CD14-positive monocyte (primary cell): ENCODE measurements at regions not wholly inside any gene's neighbourhood (a gene's known extent, or its start where the extent isn't known, plus 50 kb on each side); places are given as distances from the start of the nearest gene placed in this dataset.

Experiments used
- DNase-seq, 3 donors: peaks; one replicate each; pipeline ENCODE4 v3.0.0-alpha.2; 2011 to 2022
- H2AFZ ChIP-seq: 2 replicates; pipeline ENCODE4 v1.6.0; 2012; ENCODE audit warnings: mild to moderate bottlenecking, low read depth, low read length, inconsistent platforms; ENCODE audit not compliant: insufficient read depth, poor library complexity, severe bottlenecking
- H3K27ac ChIP-seq, 2 donors: 1 replicate in 1 of 2; 2 replicates in 1 of 2; pipeline ENCODE4 v1.5.1; 2012 to 2013; ENCODE audit warnings: low read length in 2 of 2, control low read depth in 1 of 2, inconsistent platforms in 1 of 2, low read depth in 1 of 2, mild to moderate bottlenecking in 1 of 2
- H3K27me3 ChIP-seq, 2 donors: one replicate each; pipeline versions ENCODE4 v1.6.0 to v1.6.1; 2011 to 2013; ENCODE audit warnings: low read length in 2 of 2; ENCODE audit not compliant: control insufficient read depth in 2 of 2, insufficient read depth in 2 of 2
- H3K36me3 ChIP-seq, 2 donors: replicated peaks in 1 of 2; 1 replicate in 1 of 2; 2 replicates in 1 of 2; pipeline versions ENCODE4 v1.5.1 to v1.6.1; 2012 to 2013; ENCODE audit warnings: low read length in 2 of 2, control low read depth in 1 of 2, inconsistent platforms in 1 of 2, mild to moderate bottlenecking in 1 of 2; ENCODE audit not compliant: insufficient read depth in 2 of 2, control insufficient read depth in 1 of 2
- H3K4me1 ChIP-seq, 2 donors: 1 replicate in 1 of 2; 2 replicates in 1 of 2; pipeline versions ENCODE4 v1.5.1 to v1.6.1; 2012 to 2013; ENCODE audit warnings: low read length in 2 of 2, control low read depth in 1 of 2, inconsistent platforms in 1 of 2, mild to moderate bottlenecking in 1 of 2, moderate library complexity in 1 of 2; ENCODE audit not compliant: insufficient read depth in 2 of 2, control insufficient read depth in 1 of 2
- H3K4me2 ChIP-seq: replicated peaks from 2 replicates; pipeline ENCODE3; 2012; ENCODE audit warnings: low read length, moderate library complexity, mild to moderate bottlenecking; ENCODE audit not compliant: poor library complexity, severe bottlenecking; ENCODE audit errors: extremely low read depth
- H3K4me3 ChIP-seq, 3 experiments: fragments of 200-600 bp in 1 of 3; sonication (generic) in 1 of 3; replicated peaks in 1 of 3; 1 replicate in 2 of 3; 2 replicates in 1 of 3; pipeline ENCODE4 v1.5.1; 2011 to 2013; ENCODE audit warnings: low read length in 3 of 3, mild to moderate bottlenecking in 3 of 3, control low read depth in 2 of 3, low read depth in 2 of 3, inconsistent platforms in 1 of 3, moderate library complexity in 1 of 3
- H3K79me2 ChIP-seq: 2 replicates; pipeline ENCODE4 v1.6.0; 2012; ENCODE audit warnings: mild to moderate bottlenecking, control low read depth, inconsistent platforms, low read length, moderate library complexity; ENCODE audit not compliant: insufficient read depth
- H3K9ac ChIP-seq: 2 replicates; pipeline ENCODE4 v1.6.0; 2017; ENCODE audit warnings: low read length, mild to moderate bottlenecking; ENCODE audit not compliant: insufficient read depth, poor library complexity, severe bottlenecking
- H3K9me3 ChIP-seq, 2 donors: replicated peaks in 1 of 2; 1 replicate in 1 of 2; 2 replicates in 1 of 2; pipeline versions ENCODE4 v1.5.1 to v1.6.1; 2012 to 2013; ENCODE audit warnings: low read length in 2 of 2, control low read depth in 1 of 2; ENCODE audit not compliant: control insufficient read depth in 1 of 2, insufficient read depth in 1 of 2
- H4K20me1 ChIP-seq: 2 replicates; pipeline ENCODE4 v1.6.0; 2012; ENCODE audit warnings: mild to moderate bottlenecking, low read length, control low read depth, moderate library complexity; ENCODE audit not compliant: insufficient read depth
- H3K27ac Mint-ChIP-seq, 7 donors: one replicate each; pipeline ENCODE4 v1.8.0; 2020; ENCODE audit warnings: mild to moderate bottlenecking in 7 of 7, mixed read lengths in 7 of 7, moderate library complexity in 6 of 7, inconsistent platforms in 2 of 7
- H3K27me3 Mint-ChIP-seq, 3 donors: one replicate each; pipeline ENCODE4 v1.8.0; 2021 to 2022; ENCODE audit warnings: low read depth in 3 of 3, mild to moderate bottlenecking in 3 of 3, mixed read lengths in 3 of 3, moderate library complexity in 3 of 3, inconsistent platforms in 1 of 3
- H3K36me3 Mint-ChIP-seq, 2 donors: one replicate each; pipeline ENCODE4 v1.8.0; 2020; ENCODE audit warnings: mixed read lengths in 2 of 2, inconsistent platforms in 1 of 2, mild to moderate bottlenecking in 1 of 2
- H3K4me1 Mint-ChIP-seq: one replicate; pipeline ENCODE4 v1.8.0; 2020; ENCODE audit warnings: mild to moderate bottlenecking, mixed read lengths
- H3K4me3 Mint-ChIP-seq, 2 donors: one replicate each; pipeline ENCODE4 v1.8.0; 2020; ENCODE audit warnings: mild to moderate bottlenecking in 2 of 2, mixed read lengths in 2 of 2, moderate library complexity in 1 of 2
- H3K9me3 Mint-ChIP-seq, 7 donors: one replicate each; pipeline ENCODE4 v1.8.0; 2020 to 2022; ENCODE audit warnings: mixed read lengths in 7 of 7, mild to moderate bottlenecking in 6 of 7, moderate library complexity in 6 of 7, inconsistent platforms in 2 of 7
- CTCF ChIP-seq: fragments of 200-600 bp; IDR thresholded peaks from one replicate; pipeline ENCODE4 v1.8.0; 2022; ENCODE audit warnings: antibody characterized with exemption, mild to moderate bottlenecking
- WGBS: methylation state at CpG from one replicate; pipeline ENCODE4 v1.1.5; 2013; ENCODE audit warnings: missing lambda C conversion rate; ENCODE audit not compliant: insufficient coverage; 5-methylcytosine and 5-hydroxymethylcytosine counted together
- intact Hi-C, 2 donors: fragments of 100-400 bp; cut with micrococcal nuclease; formaldehyde crosslinking; loops; one replicate each; pipeline versions ENCODE4 v1.15.0 to v1.15.1; 2023

DNA sequence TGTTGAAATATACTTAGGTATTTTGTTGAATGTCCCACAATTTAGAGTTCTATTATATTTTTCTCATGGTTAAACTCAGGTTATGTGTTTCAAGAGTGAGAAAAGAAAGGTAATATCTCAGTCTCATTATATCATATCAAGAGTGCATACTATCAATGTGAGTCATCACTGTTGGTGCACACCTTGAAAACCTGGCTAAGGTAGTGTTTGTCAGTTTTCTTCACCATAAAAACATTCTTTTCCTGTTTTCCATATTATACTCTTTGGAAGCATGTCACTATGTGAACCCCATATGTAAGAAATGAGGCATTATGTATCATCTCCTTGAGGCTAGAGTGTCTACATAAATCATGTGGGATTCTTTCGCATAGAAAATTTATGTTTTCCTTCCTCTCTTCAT lies 307.6 kb upstream of the CTSO start:
- no CpG with 5 or more reads among the region's 1 CpG for WGBS
- Mint-ChIP-seq H3K9me3 (peaks cover 0 to 7% (median 2%) of the 10 kb centered on the region in 7 donors), H3K4me1 (no peaks in the 10 kb centered on the region), H3K27ac (no peak overlapping the region), H3K27me3 (no peaks in the 10 kb centered on the region), H3K4me3 (no peak overlapping the region), H3K36me3 (no peaks in the 10 kb centered on the region)
- Histone ChIP-seq H3K4me3 (no peak overlapping the region), H3K27ac (no peak overlapping the region), H3K4me1 (no peaks in the 10 kb centered on the region), H4K20me1 (no peaks in the 10 kb centered on the region), H3K9ac (no peak overlapping the region), H3K9me3 (no peaks in the 10 kb centered on the region), H3K36me3 (no peaks in the 10 kb centered on the region), H2AFZ (no peak overlapping the region), H3K27me3 (no peaks in the 10 kb centered on the region), H3K79me2 (no peaks in the 10 kb centered on the region), H3K4me2 (no peak overlapping the region)
- no peak for DNase-seq
- intact Hi-C loops = no loop called here
- no peak for TF ChIP-seq CTCF

GRCh38 chr4:156255230-156256007 lies 301.8 kb upstream of the CTSO start:
- H3K9me3 ChIP-seq = no peaks in the 10 kb centered on the region
- no peaks in the 10 kb centered on the region for H3K36me3 ChIP-seq
- no peak for TF ChIP-seq CTCF
- WGBS = no CpG with 5 or more reads among the region's 5 CpGs
- no peak overlapping the region for H3K4me3 Mint-ChIP-seq
- no peak overlapping the region for H3K27ac ChIP-seq
- H3K36me3 Mint-ChIP-seq = no peaks in the 10 kb centered on the region
- no peak overlapping the region for H3K27ac Mint-ChIP-seq
- no peaks in the 10 kb centered on the region for H3K27me3 ChIP-seq
- intact Hi-C loops = no loop called here
- no peak overlapping the region for H3K9ac ChIP-seq
- peaks cover 0 to 4% (median under 1%) of the 10 kb centered on the region in 7 donors for H3K9me3 Mint-ChIP-seq
- H4K20me1 ChIP-seq = no peaks in the 10 kb centered on the region
- no peak overlapping the region for H3K4me3 ChIP-seq
- peaks cover 0 to 2% (median 0%) of the 10 kb centered on the region in 3 donors for H3K27me3 Mint-ChIP-seq
- no peak overlapping the region for H2AFZ ChIP-seq
- no peak overlapping the region for H3K4me2 ChIP-seq
- no peaks in the 10 kb centered on the region for H3K79me2 ChIP-seq
- no peaks in the 10 kb centered on the region for H3K4me1 ChIP-seq
- no peak for DNase-seq
- no peaks in the 10 kb centered on the region for H3K4me1 Mint-ChIP-seq
